ENCODE measurements at regions not wholly inside any gene's neighbourhood (a gene's known extent, or its start where the extent isn't known, plus 50 kb on each side); places are given as distances from the start of the nearest gene placed in this dataset.

GRCh38 chr15:70507772-70508371 is 255.5 kb downstream of the UACA start:
- Histone ChIP-seq H3K4me3 (no peak overlapping the region), H3K27me3 (no peaks in the 10 kb centered on the region), H3K27ac (replicated peaks in 1 of 4) (no peak overlapping the region), H3K9me3 (peaks cover 0 to 32% (median 21%) of the 10 kb centered on the region in 4 donors), H3K4me1 (peaks cover 19 to 36% (median 34%) of the 10 kb centered on the region in 4 donors), H3K36me3 (no peaks in the 10 kb centered on the region)
- WGBS: 87% methylated on average over 1 of the region's 1 CpG
- intact Hi-C loops (cut with DNase I): no loop called here
- no peak for DNase-seq (ENCODE audit: extremely low spot score)
- TF ChIP-seq POLR2AphosphoS5 (IDR thresholded peaks at IDR 0.05) (no peak), CTCF (IDR thresholded peaks at IDR 0.05) (no peak), EP300 (IDR thresholded peaks at IDR 0.05) (no peak), POLR2A (IDR thresholded peaks at IDR 0.05; ENCODE audit: low read depth) (no peak)

GRCh38 chr15:70505936-70506912 is 257.1 kb downstream of the UACA start:
- intact Hi-C loops (cut with DNase I): no loop called here
- no peak for DNase-seq (ENCODE audit: extremely low spot score)
- 65% methylated on average over 4 of the region's 5 CpGs for WGBS
- Histone ChIP-seq H3K27me3 (no peaks in the 10 kb centered on the region), H3K9me3 (peaks cover 0 to 23% (median 20%) of the 10 kb centered on the region in 4 donors), H3K4me3 (no peak overlapping the region), H3K36me3 (no peaks in the 10 kb centered on the region), H3K27ac (replicated peaks in 1 of 4) (no peak overlapping the region), H3K4me1 (peaks cover 19 to 36% (median 34%) of the 10 kb centered on the region in 4 donors)
- no peak for TF ChIP-seq EP300 (IDR thresholded peaks at IDR 0.05)
- TF ChIP-seq POLR2A (IDR thresholded peaks at IDR 0.05; ENCODE audit: low read depth): no peak
- TF ChIP-seq CTCF (IDR thresholded peaks at IDR 0.05): no peak
- TF ChIP-seq POLR2AphosphoS5 (IDR thresholded peaks at IDR 0.05): no peak

GRCh38 chr15:70505411-70505919 is 257.9 kb downstream of the UACA start:
- TF ChIP-seq EP300 (IDR thresholded peaks at IDR 0.05) (no peak), POLR2AphosphoS5 (IDR thresholded peaks at IDR 0.05) (no peak), POLR2A (IDR thresholded peaks at IDR 0.05; ENCODE audit: low read depth) (no peak)
- no peak overlapping the region for H3K27ac ChIP-seq (replicated peaks in 1 of 4)
- intact Hi-C loops (cut with DNase I): no loop called here
- peaks cover 19 to 36% (median 34%) of the 10 kb centered on the region in 4 donors for H3K4me1 ChIP-seq
- no peak overlapping the region for H3K4me3 ChIP-seq
- WGBS: 13% methylated on average over 3 of the region's 3 CpGs
- no peaks in the 10 kb centered on the region for H3K36me3 ChIP-seq
- H3K27me3 ChIP-seq: no peaks in the 10 kb centered on the region
- peaks cover 0 to 16% (median 12%) of the 10 kb centered on the region in 4 donors for H3K9me3 ChIP-seq
- DNase-seq (ENCODE audit: extremely low spot score): no peak

DNA sequence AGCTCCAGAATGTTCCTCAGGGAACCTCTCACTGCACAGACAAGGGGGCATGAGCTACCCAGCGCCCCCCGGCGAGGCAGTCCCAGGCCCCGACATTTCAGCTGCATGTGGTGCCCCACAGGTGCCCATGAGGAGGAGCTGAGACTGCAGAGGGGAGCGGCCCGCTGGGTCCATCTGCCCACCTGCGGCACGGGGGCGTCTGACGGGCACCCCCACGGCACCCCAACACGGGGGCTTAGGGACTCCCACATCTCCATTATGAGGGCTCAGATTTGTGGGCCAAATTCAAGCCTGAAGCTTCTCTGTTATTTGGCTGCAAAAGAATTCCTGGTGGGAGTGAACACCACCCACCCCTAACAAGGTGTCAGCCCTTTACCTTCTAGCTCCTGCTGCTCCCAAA is 258.4 kb downstream of the UACA start:
- H3K9me3 ChIP-seq: peaks cover 0 to 12% (median 8%) of the 10 kb centered on the region in 4 donors
- H3K4me1 ChIP-seq: peaks cover 19 to 36% (median 34%) of the 10 kb centered on the region in 4 donors
- H3K27ac ChIP-seq (replicated peaks in 1 of 4): no peak overlapping the region
- intact Hi-C loops (cut with DNase I): no loop called here
- H3K4me3 ChIP-seq: no peak overlapping the region
- no peak for DNase-seq (ENCODE audit: extremely low spot score)
- WGBS: no CpG with 5 or more reads among the region's 12 CpGs
- no peak for TF ChIP-seq POLR2AphosphoS5 (IDR thresholded peaks at IDR 0.05)
- no peak for TF ChIP-seq CTCF (IDR thresholded peaks at IDR 0.05)
- TF ChIP-seq POLR2A (IDR thresholded peaks at IDR 0.05; ENCODE audit: low read depth): no peak
- no peak for TF ChIP-seq EP300 (IDR thresholded peaks at IDR 0.05)
- H3K36me3 ChIP-seq: no peaks in the 10 kb centered on the region
- no peaks in the 10 kb centered on the region for H3K27me3 ChIP-seq
